ENCODE measurements at regions not wholly inside any gene's neighbourhood (a gene's known extent, or its start where the extent isn't known, plus 50 kb on each side); places are given as distances from the start of the nearest gene placed in this dataset.

DNA sequence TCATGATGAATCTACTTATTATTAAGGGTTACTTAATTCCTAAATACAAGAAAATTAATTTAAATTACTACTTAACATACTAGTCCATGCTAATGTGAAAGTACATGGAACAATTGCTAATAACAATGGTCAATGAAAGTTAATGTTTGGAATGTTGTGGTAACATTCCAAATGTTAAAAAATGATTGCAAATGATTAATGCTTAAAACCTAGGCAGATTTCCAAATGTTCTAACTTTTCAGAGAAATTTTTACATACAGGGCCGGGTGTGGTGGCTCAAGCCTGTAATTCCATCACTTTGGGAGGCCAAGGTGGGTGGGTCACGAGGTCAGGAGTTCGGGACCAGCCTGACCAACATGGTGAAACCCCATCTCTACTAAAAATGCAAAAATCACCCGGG lies 1851.3 kb upstream of the PCDH7 start:
- DNase-seq (no peak), ATAC-seq (ENCODE audit: low FRiP score in 2 of 2) (no peak)
- H3K4me1 ChIP-seq = no peaks in the 10 kb centered on the region
- WGBS, 2 donors = 77 to 79% methylated on average over 4 of the region's 4 CpGs
- H3K36me3 ChIP-seq = no peaks in the 10 kb centered on the region
- no peaks in the 10 kb centered on the region for H3K27me3 ChIP-seq
- TF ChIP-seq EP300 (IDR thresholded peaks at IDR 0.05) = no peak
- TF ChIP-seq POLR2AphosphoS5 (IDR thresholded peaks at IDR 0.05) = no peak
- no peak for TF ChIP-seq POLR2A (IDR thresholded peaks at IDR 0.05)
- TF ChIP-seq, protein P1, sequence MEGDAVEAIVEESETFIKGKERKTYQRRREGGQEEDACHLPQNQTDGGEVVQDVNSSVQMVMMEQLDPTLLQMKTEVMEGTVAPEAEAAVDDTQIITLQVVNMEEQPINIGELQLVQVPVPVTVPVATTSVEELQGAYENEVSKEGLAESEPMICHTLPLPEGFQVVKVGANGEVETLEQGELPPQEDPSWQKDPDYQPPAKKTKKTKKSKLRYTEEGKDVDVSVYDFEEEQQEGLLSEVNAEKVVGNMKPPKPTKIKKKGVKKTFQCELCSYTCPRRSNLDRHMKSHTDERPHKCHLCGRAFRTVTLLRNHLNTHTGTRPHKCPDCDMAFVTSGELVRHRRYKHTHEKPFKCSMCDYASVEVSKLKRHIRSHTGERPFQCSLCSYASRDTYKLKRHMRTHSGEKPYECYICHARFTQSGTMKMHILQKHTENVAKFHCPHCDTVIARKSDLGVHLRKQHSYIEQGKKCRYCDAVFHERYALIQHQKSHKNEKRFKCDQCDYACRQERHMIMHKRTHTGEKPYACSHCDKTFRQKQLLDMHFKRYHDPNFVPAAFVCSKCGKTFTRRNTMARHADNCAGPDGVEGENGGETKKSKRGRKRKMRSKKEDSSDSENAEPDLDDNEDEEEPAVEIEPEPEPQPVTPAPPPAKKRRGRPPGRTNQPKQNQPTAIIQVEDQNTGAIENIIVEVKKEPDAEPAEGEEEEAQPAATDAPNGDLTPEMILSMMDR (IDR thresholded peaks at IDR 0.05) = no peak
- H3K4me3 ChIP-seq = no peak overlapping the region
- H3K9me3 ChIP-seq = no peaks in the 10 kb centered on the region
- H3K27ac ChIP-seq = no peak overlapping the region

DNA sequence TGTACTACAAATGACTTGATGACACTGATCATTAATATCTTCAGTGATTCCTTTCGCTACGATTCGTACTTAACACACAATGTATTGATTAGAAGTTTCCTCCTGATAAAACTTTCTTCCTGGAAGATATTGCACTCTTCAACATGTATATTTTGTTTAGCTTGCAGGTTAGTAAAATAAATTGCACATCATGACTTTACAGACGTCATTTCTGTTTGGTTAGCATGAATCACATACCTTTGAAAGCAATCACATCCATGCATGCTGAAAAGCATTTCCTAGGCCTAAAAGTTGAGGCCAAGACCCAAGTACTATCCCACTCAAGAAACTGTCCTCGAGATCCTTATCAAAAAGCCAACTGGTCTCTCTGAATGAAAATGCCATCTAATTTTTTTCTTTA lies 1841.0 kb upstream of the PCDH7 start:
- 58 to 62% methylated on average over 5 of the region's 5 CpGs for WGBS, 2 donors
- no peaks in the 10 kb centered on the region for H3K4me1 ChIP-seq
- no peaks in the 10 kb centered on the region for H3K9me3 ChIP-seq
- no peak for TF ChIP-seq EP300 (IDR thresholded peaks at IDR 0.05)
- TF ChIP-seq POLR2AphosphoS5 (IDR thresholded peaks at IDR 0.05) = no peak
- TF ChIP-seq, protein P1 (IDR thresholded peaks at IDR 0.05) = no peak
- TF ChIP-seq POLR2A (IDR thresholded peaks at IDR 0.05) = no peak
- no peak for DNase-seq
- H3K36me3 ChIP-seq = no peaks in the 10 kb centered on the region
- no peak for ATAC-seq (ENCODE audit: low FRiP score in 2 of 2)
- no peak overlapping the region for H3K4me3 ChIP-seq
- no peaks in the 10 kb centered on the region for H3K27me3 ChIP-seq
- H3K27ac ChIP-seq = no peak overlapping the region

DNA sequence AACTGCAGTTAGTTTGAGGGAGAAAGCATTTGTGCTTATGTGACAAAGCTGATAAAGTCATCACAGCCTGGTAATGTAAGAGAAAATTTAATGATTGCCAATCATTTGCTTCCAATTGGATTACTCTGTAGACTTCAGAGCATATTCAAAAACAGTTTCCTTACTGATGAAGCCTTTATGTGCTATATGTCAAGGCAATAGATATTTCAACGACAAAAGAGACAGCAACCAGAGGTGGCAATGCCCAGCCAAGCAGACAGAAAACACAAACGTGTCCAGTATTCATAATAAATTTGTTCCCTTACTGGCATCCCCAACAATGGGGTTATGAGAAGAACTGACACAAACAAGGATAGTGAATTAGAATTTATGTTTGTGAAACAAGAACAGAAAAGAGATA lies 1840.3 kb upstream of the PCDH7 start:
- Histone ChIP-seq H3K4me3 (no peak overlapping the region), H3K9me3 (no peaks in the 10 kb centered on the region), H3K36me3 (no peaks in the 10 kb centered on the region), H3K27me3 (no peaks in the 10 kb centered on the region), H3K4me1 (no peaks in the 10 kb centered on the region), H3K27ac (no peak overlapping the region)
- ATAC-seq (ENCODE audit: low FRiP score in 2 of 2) (no peak), DNase-seq (no peak)
- TF ChIP-seq POLR2A (IDR thresholded peaks at IDR 0.05) (no peak), EP300 (IDR thresholded peaks at IDR 0.05) (no peak), POLR2AphosphoS5 (IDR thresholded peaks at IDR 0.05) (no peak)
- TF ChIP-seq, protein P1 (IDR thresholded peaks at IDR 0.05) = no peak
- WGBS, 2 donors = 61 to 68% methylated on average over 2 of the region's 2 CpGs

DNA sequence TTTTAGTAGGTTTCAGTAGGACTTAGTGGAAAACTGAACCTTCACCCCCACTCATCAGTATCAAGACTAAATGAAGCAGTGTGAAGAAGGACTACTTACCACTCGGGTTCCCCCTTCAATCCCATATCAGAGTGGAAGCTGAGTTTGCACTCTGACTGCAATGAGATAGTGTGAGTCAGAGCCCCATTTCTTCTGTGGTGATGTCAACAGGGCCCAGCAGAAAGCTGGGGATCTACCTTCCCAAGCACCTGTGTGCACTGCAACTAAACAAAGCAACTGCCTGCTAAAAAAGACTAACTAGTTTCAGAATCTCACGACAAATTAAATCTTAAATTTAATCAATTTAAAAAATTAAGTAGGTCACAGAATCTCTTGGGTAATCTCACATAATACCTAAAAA lies 1837.0 kb upstream of the PCDH7 start:
- no peaks in the 10 kb centered on the region for H3K9me3 ChIP-seq
- no peak overlapping the region for H3K27ac ChIP-seq
- H3K4me1 ChIP-seq = no peaks in the 10 kb centered on the region
- 85 to 95% methylated on average over 2 of the region's 2 CpGs for WGBS, 2 donors
- no peak for TF ChIP-seq EP300 (IDR thresholded peaks at IDR 0.05)
- TF ChIP-seq POLR2AphosphoS5 (IDR thresholded peaks at IDR 0.05) = no peak
- TF ChIP-seq, protein P1 (IDR thresholded peaks at IDR 0.05) = no peak
- TF ChIP-seq POLR2A (IDR thresholded peaks at IDR 0.05) = no peak
- H3K36me3 ChIP-seq = no peaks in the 10 kb centered on the region
- no peaks in the 10 kb centered on the region for H3K27me3 ChIP-seq
- no peak for ATAC-seq (ENCODE audit: low FRiP score in 2 of 2)
- DNase-seq = no peak
- H3K4me3 ChIP-seq = no peak overlapping the region

DNA sequence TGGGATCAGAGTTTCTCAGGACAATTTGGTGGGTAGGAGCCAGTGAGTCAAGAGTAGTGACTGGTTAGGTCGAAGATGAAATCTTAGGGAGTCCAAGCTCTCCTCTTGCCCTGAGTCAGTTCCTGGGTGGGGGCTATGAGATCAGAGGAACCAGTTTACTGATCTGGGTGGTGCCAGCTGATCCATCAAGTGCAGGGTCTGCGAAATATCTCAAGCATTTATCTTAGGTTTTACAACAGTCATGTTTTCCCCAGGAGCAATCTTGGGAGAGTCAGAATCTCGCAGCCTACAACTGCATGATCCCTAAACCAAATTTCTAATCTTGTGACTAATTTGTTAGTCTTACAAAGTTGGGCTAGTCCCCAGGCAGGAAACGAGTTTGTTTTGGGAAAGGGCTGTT lies 1833.2 kb upstream of the PCDH7 start:
- Histone ChIP-seq H3K27ac (no peak overlapping the region), H3K4me3 (no peak overlapping the region), H3K27me3 (no peaks in the 10 kb centered on the region), H3K36me3 (no peaks in the 10 kb centered on the region), H3K4me1 (no peaks in the 10 kb centered on the region), H3K9me3 (no peaks in the 10 kb centered on the region)
- no peak for TF ChIP-seq EP300 (IDR thresholded peaks at IDR 0.05)
- TF ChIP-seq POLR2AphosphoS5 (IDR thresholded peaks at IDR 0.05) = no peak
- TF ChIP-seq POLR2A (IDR thresholded peaks at IDR 0.05) = no peak
- DNase-seq = no peak
- WGBS, 2 donors = 73 to 76% methylated on average over 4 of the region's 4 CpGs
- ATAC-seq (ENCODE audit: low FRiP score in 2 of 2) = no peak
